OCI-LY7 (cell line): ENCODE measurements at regions not wholly inside any gene's neighbourhood (a gene's known extent, or its start where the extent isn't known, plus 50 kb on each side); places are given as distances from the start of the nearest gene placed in this dataset.

Experiments used
- EZH2phosphoT487 ChIP-seq: fragments of 200-600 bp; sonication (generic); IDR thresholded peaks from 2 replicates; pipeline ENCODE4 v1.6.1; 2018; ENCODE audit warnings: low read depth, borderline replicate concordance, mild to moderate bottlenecking, mixed run types, antibody characterized with exemption, low read length, moderate library complexity, mixed read lengths
- TF ChIP-seq, protein P1 (sequence below): fragments of 200-600 bp; sonication (generic); conservative IDR thresholded peaks from 2 replicates; pipeline ENCODE4 v1.5.1; 2014; ENCODE audit warnings: mild to moderate bottlenecking, antibody characterized with exemption, low read length, moderate library complexity, mixed read lengths

DNA sequence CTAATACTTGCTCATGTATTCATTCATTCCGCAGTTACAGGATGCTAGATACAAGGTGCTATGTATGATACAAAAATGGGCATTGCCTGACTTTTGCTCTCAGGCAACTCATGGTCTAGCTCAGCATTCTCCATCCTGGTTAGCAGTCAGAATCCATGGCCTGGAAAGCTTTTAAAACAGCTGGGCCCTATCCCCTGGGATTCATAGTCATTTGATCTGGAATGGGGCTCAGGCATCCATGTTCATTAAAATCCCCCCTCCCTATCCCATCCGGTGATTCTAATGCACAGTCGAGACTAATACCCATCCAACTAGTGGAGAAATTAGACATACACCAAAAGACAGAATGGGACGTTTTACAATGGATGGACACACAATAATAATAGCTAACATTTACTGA, 104.1 kb upstream of the TMEM132E start:
- TF ChIP-seq, protein P1, sequence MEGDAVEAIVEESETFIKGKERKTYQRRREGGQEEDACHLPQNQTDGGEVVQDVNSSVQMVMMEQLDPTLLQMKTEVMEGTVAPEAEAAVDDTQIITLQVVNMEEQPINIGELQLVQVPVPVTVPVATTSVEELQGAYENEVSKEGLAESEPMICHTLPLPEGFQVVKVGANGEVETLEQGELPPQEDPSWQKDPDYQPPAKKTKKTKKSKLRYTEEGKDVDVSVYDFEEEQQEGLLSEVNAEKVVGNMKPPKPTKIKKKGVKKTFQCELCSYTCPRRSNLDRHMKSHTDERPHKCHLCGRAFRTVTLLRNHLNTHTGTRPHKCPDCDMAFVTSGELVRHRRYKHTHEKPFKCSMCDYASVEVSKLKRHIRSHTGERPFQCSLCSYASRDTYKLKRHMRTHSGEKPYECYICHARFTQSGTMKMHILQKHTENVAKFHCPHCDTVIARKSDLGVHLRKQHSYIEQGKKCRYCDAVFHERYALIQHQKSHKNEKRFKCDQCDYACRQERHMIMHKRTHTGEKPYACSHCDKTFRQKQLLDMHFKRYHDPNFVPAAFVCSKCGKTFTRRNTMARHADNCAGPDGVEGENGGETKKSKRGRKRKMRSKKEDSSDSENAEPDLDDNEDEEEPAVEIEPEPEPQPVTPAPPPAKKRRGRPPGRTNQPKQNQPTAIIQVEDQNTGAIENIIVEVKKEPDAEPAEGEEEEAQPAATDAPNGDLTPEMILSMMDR = no peak
- no peak for TF ChIP-seq EZH2phosphoT487
